GM18498 (cell line): ENCODE measurements at regions not wholly inside any gene's neighbourhood (a gene's known extent, or its start where the extent isn't known, plus 50 kb on each side); places are given as distances from the start of the nearest gene placed in this dataset.

Experiments
- ATAC-seq: cut with Tn5 transposase; IDR thresholded peaks from one replicate; pipeline ENCODE4 v1.9.1; 2021; ENCODE audit warnings: mild to moderate bottlenecking, moderate library complexity; ENCODE audit not compliant: unreplicated experiment

- ATAC-seq, result no peak
Measured at GRCh38 chr17:69995476-69995875, 79.5 kb upstream of the KCNJ16 start.

- no peak for ATAC-seq
Measured at GRCh38 chr17:69997332-69997731, 77.7 kb upstream of the KCNJ16 start.

GRCh38 chr17:69999253-69999652 lies 75.8 kb upstream of the KCNJ16 start:
- ATAC-seq, result no peak

GRCh38 chr17:70006159-70006558 lies 68.9 kb upstream of the KCNJ16 start:
- ATAC-seq, result no peak

- no peak for ATAC-seq
Measured at GRCh38 chr17:70011750-70012149, 63.3 kb upstream of the KCNJ16 start.

GRCh38 chr17:70013911-70014310 lies 61.1 kb upstream of the KCNJ16 start:
- ATAC-seq, result no peak

- no peak for ATAC-seq
Measured at GRCh38 chr17:70017112-70017511, 57.9 kb upstream of the KCNJ16 start.

- ATAC-seq, result no peak
Measured at GRCh38 chr17:70017941-70018340, 57.1 kb upstream of the KCNJ16 start.

GRCh38 chr17:70021726-70022125 lies 53.3 kb upstream of the KCNJ16 start:
- no peak for ATAC-seq

GRCh38 chr17:70022175-70022574 lies 52.9 kb upstream of the KCNJ16 start:
- no peak for ATAC-seq

- ATAC-seq, result no peak
Measured at GRCh38 chr17:70024253-70024652, 50.8 kb upstream of the KCNJ16 start.
